Endothelial cell of umbilical vein (primary cell): ENCODE measurements at regions not wholly inside any gene's neighbourhood (a gene's known extent, or its start where the extent isn't known, plus 50 kb on each side); places are given as distances from the start of the nearest gene placed in this dataset.

Source experiments
- BruUV-seq: library from RNA; stranded (reverse); fragments of 400-500 nt; replicated peaks from 2 replicates; lab custom pipeline; 2021; lab: Mats Ljungman, UMichigan
- CTCF ChIA-PET: fragments of 300-600, 350-600 bp; sonication (Branson Sonifier 250); formaldehyde crosslinking; loops from one replicate; lab custom pipeline; 2021; ENCODE audit warnings: antibody characterized with exemption, inconsistent platforms; lab: Charles Lee
- POLR2A ChIA-PET: fragments of 300-600, 350-600 bp; sonication (Branson Sonifier 250); formaldehyde crosslinking; loops from one replicate; lab custom pipeline; 2021; ENCODE audit warnings: antibody characterized with exemption, inconsistent platforms; lab: Charles Lee
- DNase-seq: peaks from one replicate; pipeline ENCODE4 v3.0.0-alpha.2; 2011; ENCODE audit warnings: low read depth, low spot score
- FAIRE-seq: peaks from 2 replicates; lab custom pipeline; 2011; peaks lifted over from hg19 to GRCh38; lab: Jason Lieb, UNC
- H2AFZ ChIP-seq: 2 replicates; pipeline ENCODE4 v1.6.0; 2012; ENCODE audit warnings: low read depth, low read length, control low read depth, inconsistent platforms
- H3K27ac ChIP-seq: 2 replicates; pipeline ENCODE4 v1.5.1; 2011; ENCODE audit warnings: low read depth, mild to moderate bottlenecking, control low read depth, low read length, moderate library complexity; ENCODE audit not compliant: insufficient read depth
- H3K27me3 ChIP-seq, 2 experiments: 2 replicates each; pipeline versions ENCODE4 v1.6.0 to v1.6.1; 2011; ENCODE audit warnings: low read length in 2 of 2, mixed read lengths in 1 of 2; ENCODE audit not compliant: control insufficient read depth in 2 of 2, insufficient read depth in 2 of 2
- H3K36me3 ChIP-seq, 2 experiments: 2 replicates in 1 of 2; 3 replicates in 1 of 2; pipeline ENCODE4 v1.5.1; 2011; ENCODE audit warnings: low read length in 2 of 2, mild to moderate bottlenecking in 1 of 2, moderate library complexity in 1 of 2; ENCODE audit not compliant: control insufficient read depth in 2 of 2, insufficient read depth in 2 of 2; ENCODE audit errors: extremely low read depth in 1 of 2
- H3K4me1 ChIP-seq: 3 replicates; pipeline ENCODE4 v1.5.1; 2011; ENCODE audit warnings: mild to moderate bottlenecking, low read length; ENCODE audit not compliant: control insufficient read depth, insufficient read depth; ENCODE audit errors: extremely low read depth
- H3K4me2 ChIP-seq: 2 replicates; pipeline ENCODE4 v1.6.1; 2011; ENCODE audit warnings: low read length, control low read depth, mixed read lengths; ENCODE audit not compliant: insufficient read depth
- H3K4me3 ChIP-seq, 3 experiments: fragments of 200-600 bp in 1 of 3; sonication (generic), shearing (Covaris generic) in 1 of 3; replicated peaks in 1 of 3; 2 replicates each; pipeline ENCODE4 v1.5.1; 2011 to 2016; ENCODE audit warnings: control low read depth in 3 of 3, low read length in 3 of 3, mild to moderate bottlenecking in 2 of 3, inconsistent platforms in 1 of 3, low read depth in 1 of 3, moderate library complexity in 1 of 3; ENCODE audit not compliant: insufficient read depth in 1 of 3
- H3K79me2 ChIP-seq: 2 replicates; pipeline ENCODE4 v1.6.0; 2012; ENCODE audit warnings: low read length, inconsistent platforms; ENCODE audit not compliant: control insufficient read depth, insufficient read depth
- H3K9ac ChIP-seq: replicated peaks from 2 replicates; pipeline ENCODE3; 2011; ENCODE audit warnings: low read length, control low read depth; ENCODE audit not compliant: insufficient read depth; ENCODE audit errors: extremely low read depth
- H3K9me1 ChIP-seq: replicated peaks from 3 replicates; pipeline ENCODE4 v1.6.0; 2011; ENCODE audit warnings: mild to moderate bottlenecking, low read length; ENCODE audit not compliant: control insufficient read depth, insufficient read depth; ENCODE audit errors: extremely low read depth
- H3K9me3 ChIP-seq: replicated peaks from 2 replicates; pipeline ENCODE4 v1.5.1; 2012; ENCODE audit warnings: low read length, inconsistent platforms; ENCODE audit not compliant: control insufficient read depth, insufficient read depth
- H4K20me1 ChIP-seq: replicated peaks from 2 replicates; pipeline ENCODE3; 2011; ENCODE audit warnings: mild to moderate bottlenecking, low read length; ENCODE audit not compliant: control insufficient read depth, insufficient read depth; ENCODE audit errors: extremely low read depth
- EZH2 ChIP-seq: IDR thresholded peaks from 2 replicates; pipeline ENCODE4 v1.6.1; 2012; ENCODE audit warnings: borderline replicate concordance, low read depth, mild to moderate bottlenecking, moderate library complexity, low read length, inconsistent platforms; ENCODE audit not compliant: severe bottlenecking
- FOS ChIP-seq: IDR thresholded peaks from 2 replicates; pipeline ENCODE4 v1.6.1; 2011; ENCODE audit warnings: mild to moderate bottlenecking, low read length, moderate library complexity, borderline replicate concordance; ENCODE audit not compliant: insufficient read depth
- GATA2 ChIP-seq: IDR thresholded peaks from 2 replicates; pipeline ENCODE4 v1.7.0; 2011; ENCODE audit warnings: low read depth, mild to moderate bottlenecking, moderate library complexity, mixed read lengths, low read length; ENCODE audit not compliant: insufficient read length, insufficient read depth
- JUN ChIP-seq: IDR thresholded peaks from 2 replicates; pipeline ENCODE4 v1.6.1; 2011; ENCODE audit warnings: borderline replicate concordance, low read depth; ENCODE audit not compliant: insufficient read length, insufficient read depth
- MYC ChIP-seq: IDR thresholded peaks from one replicate; pipeline ENCODE4 v1.6.1; 2011; ENCODE audit warnings: mild to moderate bottlenecking, low read depth, low read length
- POLR2A ChIP-seq: IDR thresholded peaks from 2 replicates; pipeline ENCODE4 v1.6.1; 2012; ENCODE audit warnings: low read depth, mild to moderate bottlenecking, control low read depth, low read length
- POLR2AphosphoS5 ChIP-seq: IDR thresholded peaks from 2 replicates; pipeline ENCODE4 v1.6.1; 2012; ENCODE audit warnings: low read depth, mild to moderate bottlenecking, control low read depth, low read length, moderate library complexity; ENCODE audit not compliant: insufficient read depth
- dilution Hi-C: fragments of 300-500 bp; cut with MboI; formaldehyde crosslinking; loops from one replicate; pipeline ENCODE4 v1.15.0; 2019; ENCODE audit warnings: low sequenced_read_pairs; ENCODE audit not compliant: extremely low pct_ligation_motif_present
- intact Hi-C: fragments of 100-400 bp; cut with micrococcal nuclease; formaldehyde crosslinking; loops from one replicate; pipeline ENCODE4 v1.10.0; 2022
- TF ChIP-seq, protein P1 (sequence below): IDR thresholded peaks from 2 replicates; pipeline ENCODE4 v1.6.1; 2011; ENCODE audit not compliant: insufficient read depth, insufficient read length
- TF ChIP-seq, protein P2 (sequence below), 2 donors: IDR thresholded peaks; 1 replicate in 1 of 2; 2 replicates in 1 of 2; pipeline ENCODE4 v1.5.1; 2011; ENCODE audit warnings: low read length in 2 of 2, mild to moderate bottlenecking in 2 of 2, moderate library complexity in 2 of 2, control low read depth in 1 of 2, inconsistent platforms in 1 of 2, low read depth in 1 of 2; ENCODE audit not compliant: insufficient read depth in 1 of 2; ENCODE audit errors: extremely low read depth in 1 of 2

DNA sequence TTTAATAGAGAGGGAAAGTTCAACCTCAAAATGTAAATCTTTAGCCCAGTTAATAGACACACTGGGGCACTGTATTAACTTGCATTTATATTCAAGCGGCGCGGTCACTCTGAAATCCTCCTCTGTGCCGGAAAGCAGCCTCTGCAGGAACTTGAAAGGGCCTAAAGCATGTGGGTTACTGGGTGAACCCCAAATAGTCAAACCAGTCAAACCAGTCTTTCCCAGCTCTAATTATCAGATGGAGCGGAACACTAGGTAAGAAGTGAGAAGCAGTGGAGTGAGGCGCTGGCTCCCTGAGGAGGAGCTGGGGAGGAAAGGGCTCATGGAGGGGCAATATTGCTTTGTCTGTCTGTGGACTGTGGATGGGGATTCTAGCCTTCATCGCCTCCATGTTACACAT lies 531.3 kb downstream of the QKI start:
- Histone ChIP-seq H2AFZ (no peak overlapping the region), H3K9me3 (no peaks in the 10 kb centered on the region), H3K4me2 (no peak overlapping the region), H3K79me2 (no peaks in the 10 kb centered on the region), H3K9ac (no peak overlapping the region), H3K9me1 (no peaks in the 10 kb centered on the region), H3K4me3 (no peak overlapping the region), H3K36me3 (no peaks in the 10 kb centered on the region), H3K27ac (no peak overlapping the region), H3K27me3 (peaks cover 0 to 2% of the 10 kb centered on the region in 2 experiments), H4K20me1 (no peaks in the 10 kb centered on the region), H3K4me1 (no peaks in the 10 kb centered on the region)
- dilution Hi-C loops: no loop called here
- DNase-seq: no peak
- FAIRE-seq: no peak
- TF ChIP-seq FOS (no peak), POLR2AphosphoS5 (no peak), POLR2A (no peak), JUN (no peak), GATA2 (no peak), EZH2 (no peak), MYC (no peak)
- TF ChIP-seq, protein P1, sequence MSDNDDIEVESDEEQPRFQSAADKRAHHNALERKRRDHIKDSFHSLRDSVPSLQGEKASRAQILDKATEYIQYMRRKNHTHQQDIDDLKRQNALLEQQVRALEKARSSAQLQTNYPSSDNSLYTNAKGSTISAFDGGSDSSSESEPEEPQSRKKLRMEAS: no peak
- TF ChIP-seq, protein P2, sequence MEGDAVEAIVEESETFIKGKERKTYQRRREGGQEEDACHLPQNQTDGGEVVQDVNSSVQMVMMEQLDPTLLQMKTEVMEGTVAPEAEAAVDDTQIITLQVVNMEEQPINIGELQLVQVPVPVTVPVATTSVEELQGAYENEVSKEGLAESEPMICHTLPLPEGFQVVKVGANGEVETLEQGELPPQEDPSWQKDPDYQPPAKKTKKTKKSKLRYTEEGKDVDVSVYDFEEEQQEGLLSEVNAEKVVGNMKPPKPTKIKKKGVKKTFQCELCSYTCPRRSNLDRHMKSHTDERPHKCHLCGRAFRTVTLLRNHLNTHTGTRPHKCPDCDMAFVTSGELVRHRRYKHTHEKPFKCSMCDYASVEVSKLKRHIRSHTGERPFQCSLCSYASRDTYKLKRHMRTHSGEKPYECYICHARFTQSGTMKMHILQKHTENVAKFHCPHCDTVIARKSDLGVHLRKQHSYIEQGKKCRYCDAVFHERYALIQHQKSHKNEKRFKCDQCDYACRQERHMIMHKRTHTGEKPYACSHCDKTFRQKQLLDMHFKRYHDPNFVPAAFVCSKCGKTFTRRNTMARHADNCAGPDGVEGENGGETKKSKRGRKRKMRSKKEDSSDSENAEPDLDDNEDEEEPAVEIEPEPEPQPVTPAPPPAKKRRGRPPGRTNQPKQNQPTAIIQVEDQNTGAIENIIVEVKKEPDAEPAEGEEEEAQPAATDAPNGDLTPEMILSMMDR (IDR thresholded peaks at IDR 0.05; ENCODE audit: extremely low read depth in 1 of 2, insufficient read depth in 1 of 2, low read depth in 1 of 2, low read length in 2 of 2): no peak
- ChIA-PET CTCF (interaction anchor here (0.5 to 2.2 kb wide), 3 partner anchors 11 to 1259 kb away, joined by 3 to 7 read pairs (median 5); no protein-coding TSS in a partner anchor), POLR2A (no interaction called here)
- BruUV-seq: no TSS peak
- intact Hi-C loops: no loop called here
